GM10266 (cell line): ENCODE measurements at regions not wholly inside any gene's neighbourhood (a gene's known extent, or its start where the extent isn't known, plus 50 kb on each side); places are given as distances from the start of the nearest gene placed in this dataset.
A peak's percentile ranks its signal among the peaks of the same experiment; 100 is the strongest.

Experiments
- DNase-seq: peaks from one replicate; pipeline ENCODE4 v3.0.0; 2012; ENCODE audit errors: extremely low spot score
- TF ChIP-seq, protein P1 (sequence below): IDR thresholded peaks from 2 replicates; pipeline ENCODE4 v1.5.1; 2012; ENCODE audit warnings: mild to moderate bottlenecking, low read depth; ENCODE audit not compliant: control insufficient read depth, insufficient read depth; ENCODE audit errors: missing control alignments

DNA sequence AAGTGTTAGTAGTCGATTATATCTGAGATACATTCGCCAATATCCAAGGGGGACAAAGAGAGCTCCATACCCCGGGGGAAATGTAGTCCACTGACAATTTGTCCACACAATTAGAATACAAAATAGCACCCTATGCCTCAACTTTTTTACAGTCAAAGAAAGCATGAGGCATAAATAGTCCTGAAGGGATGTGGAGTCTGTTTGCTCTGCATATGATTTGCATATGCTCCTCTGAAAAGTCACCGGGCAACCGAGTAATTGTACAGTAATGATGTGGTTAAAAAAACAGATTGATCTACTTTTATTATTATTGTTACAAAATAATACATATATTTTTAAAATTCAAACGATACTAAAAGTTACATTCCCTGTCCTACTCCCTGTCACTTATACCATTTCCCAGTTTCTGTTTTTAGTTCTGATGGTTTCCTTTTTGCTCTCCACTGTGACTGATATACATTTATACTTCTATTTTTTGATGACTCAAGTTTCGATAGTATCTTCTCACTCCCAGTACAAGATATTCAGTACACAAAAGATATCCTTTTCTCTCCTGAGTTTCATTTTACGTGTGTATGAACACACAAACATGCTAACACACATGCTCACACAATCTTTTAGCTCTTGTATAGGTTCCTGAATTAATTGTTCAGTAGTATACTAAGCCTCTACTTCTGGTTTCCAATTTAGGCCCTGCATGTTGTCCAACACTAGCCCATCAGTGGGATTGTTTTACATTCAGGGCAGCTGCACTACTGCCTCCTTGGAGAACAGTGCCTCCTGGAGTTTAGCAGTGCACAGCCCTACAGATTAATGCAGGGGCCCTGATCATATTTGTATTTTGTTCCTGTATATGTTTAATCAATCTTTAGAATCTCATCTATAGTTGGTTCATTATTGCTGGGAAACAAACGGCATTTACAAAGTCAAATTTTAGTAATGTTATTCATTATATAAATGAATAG is 130.9 kb downstream of the TES start:
- no peak for DNase-seq
- TF ChIP-seq, protein P1, sequence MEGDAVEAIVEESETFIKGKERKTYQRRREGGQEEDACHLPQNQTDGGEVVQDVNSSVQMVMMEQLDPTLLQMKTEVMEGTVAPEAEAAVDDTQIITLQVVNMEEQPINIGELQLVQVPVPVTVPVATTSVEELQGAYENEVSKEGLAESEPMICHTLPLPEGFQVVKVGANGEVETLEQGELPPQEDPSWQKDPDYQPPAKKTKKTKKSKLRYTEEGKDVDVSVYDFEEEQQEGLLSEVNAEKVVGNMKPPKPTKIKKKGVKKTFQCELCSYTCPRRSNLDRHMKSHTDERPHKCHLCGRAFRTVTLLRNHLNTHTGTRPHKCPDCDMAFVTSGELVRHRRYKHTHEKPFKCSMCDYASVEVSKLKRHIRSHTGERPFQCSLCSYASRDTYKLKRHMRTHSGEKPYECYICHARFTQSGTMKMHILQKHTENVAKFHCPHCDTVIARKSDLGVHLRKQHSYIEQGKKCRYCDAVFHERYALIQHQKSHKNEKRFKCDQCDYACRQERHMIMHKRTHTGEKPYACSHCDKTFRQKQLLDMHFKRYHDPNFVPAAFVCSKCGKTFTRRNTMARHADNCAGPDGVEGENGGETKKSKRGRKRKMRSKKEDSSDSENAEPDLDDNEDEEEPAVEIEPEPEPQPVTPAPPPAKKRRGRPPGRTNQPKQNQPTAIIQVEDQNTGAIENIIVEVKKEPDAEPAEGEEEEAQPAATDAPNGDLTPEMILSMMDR: peak; percentile 32

DNA sequence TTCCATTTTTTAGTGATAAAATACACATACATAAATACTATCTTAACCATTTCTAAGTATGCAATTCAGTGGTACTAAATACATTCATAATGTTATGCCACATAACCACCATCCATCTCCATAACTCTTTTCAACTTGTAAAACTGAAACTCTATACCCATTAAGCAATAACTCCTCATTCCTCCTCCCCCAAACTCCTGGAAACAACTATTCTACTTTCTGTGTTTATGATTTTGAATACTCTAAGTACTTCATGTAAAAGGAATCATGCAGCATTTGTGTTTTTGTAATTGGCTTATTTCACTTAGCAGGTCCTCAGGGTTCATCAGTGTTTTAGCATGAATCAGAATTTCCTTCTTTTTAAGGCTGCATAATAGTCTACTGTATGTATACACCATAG is 131.8 kb downstream of the TES start:
- TF ChIP-seq, protein P1: no peak

DNA sequence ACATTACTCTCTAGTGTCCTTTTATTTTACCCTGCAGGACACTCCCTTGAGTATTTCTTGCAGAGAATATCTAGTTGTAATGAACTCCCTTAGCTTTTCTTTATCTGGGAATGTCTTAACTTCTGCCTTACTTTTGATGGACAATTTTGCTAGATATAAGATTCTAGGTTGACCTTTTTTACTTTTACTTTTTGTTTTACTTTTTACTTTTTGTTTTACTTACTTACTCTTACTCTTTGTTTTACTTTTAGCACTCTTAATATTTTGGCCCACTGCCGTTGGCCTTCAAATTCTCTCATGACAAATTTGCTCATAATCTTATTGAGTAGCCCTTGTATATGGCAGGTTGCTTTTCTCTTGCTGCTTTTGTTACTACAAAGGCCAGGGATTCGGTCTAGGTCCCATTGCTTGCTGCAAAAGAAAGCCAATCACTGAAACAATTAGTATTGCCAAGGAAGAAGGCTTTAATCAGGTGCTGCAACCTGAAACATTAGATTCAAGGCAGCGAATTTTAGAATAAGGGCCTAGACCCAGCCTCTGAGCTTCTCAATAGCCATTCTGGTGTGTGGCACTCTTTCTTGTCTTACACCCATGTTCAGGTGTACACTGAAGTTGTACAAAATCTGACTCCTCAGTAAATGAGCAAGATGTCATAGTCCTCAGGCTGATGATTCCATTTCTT is 137.0 kb downstream of the TES start:
- TF ChIP-seq, protein P1: no peak
- DNase-seq: no peak

More for the DNA sequence above, 131.8 kb downstream of the TES start:
- DNase-seq: no peak

DNA sequence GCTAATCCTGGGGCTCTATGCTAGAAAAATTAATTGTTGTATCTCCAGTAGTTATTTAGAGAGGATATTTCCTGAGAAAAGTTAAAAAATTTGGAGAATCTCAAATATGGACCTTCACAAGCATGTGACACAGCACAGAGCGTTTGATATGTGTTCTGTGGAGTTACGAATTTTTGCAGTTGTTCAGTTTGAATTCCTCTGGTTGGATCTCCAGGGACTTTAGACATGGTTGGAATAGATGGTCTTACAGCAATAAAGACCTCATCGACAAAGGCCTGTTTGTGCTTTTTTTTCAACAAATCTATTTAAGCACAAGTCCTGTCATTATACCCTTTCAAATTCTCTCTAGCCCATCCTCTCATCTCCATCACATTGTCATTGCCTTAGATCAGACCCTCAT is 138.0 kb downstream of the TES start:
- no peak for DNase-seq
- TF ChIP-seq, protein P1: no peak

DNA sequence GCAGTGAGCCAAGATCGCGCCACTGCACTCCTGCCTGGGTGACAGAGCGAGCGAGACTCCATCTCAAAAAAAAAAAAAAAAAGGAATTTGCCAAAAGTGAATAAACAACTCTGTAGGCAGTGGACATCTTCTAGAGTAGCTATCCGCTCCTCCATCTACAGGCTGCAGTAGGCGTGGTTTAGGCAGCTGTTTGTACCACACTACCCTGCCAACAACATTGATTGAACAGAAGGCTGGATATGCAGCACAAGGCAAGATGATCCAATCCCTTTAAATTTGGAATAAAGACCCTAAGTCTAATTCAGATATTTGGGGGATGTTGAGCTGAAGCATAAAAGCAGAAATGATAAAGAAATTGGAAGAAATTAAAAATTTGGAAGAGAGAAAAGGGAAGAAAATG is 141.6 kb downstream of the TES start:
- no peak for DNase-seq
- TF ChIP-seq, protein P1: no peak

DNA sequence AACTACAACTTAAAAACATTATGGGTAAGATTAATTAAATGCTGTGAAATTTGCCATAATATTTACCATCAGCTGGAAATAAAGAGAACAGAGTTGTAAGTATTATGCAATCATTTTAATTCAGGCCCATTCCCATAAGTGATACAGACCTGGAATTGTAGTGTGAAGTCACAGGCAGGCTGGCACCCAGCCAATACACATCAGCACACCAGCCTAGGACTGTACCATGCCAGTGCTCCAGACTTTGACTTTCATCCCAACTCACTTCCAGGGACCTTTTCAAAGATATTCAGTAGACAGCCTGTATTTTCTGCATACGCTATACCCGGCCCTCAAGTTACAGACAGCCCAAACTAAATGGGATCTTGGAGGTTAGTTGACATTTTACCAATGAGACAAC is 143.3 kb downstream of the TES start:
- DNase-seq: no peak
- TF ChIP-seq, protein P1: no peak

DNA sequence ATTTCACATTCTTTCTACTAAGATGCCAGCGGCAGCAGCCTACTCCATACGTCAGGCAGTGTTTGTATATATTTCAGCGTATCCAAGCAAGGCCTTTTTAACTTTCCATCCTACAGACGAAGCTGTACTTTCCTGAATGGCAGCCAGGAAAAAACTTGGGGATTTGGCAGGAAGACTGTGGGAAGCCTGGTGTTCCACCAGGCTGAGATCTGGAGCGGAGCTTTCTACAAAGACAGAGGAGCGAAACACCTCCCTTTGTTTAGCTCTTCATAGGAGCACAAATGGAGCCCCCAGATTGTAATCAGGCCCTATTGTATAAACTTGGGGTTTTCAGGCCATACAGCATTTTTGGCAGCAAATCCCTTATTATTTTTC is 143.8 kb downstream of the TES start:
- TF ChIP-seq, protein P1: no peak
- no peak for DNase-seq
